H9 (cell line): ENCODE measurements at regions not wholly inside any gene's neighbourhood (a gene's known extent, or its start where the extent isn't known, plus 50 kb on each side); places are given as distances from the start of the nearest gene placed in this dataset.

Experiments
- DNase-seq: peaks from one replicate; pipeline ENCODE4 v3.0.0-alpha.2; 2017
- H2AFZ ChIP-seq: one replicate; pipeline ENCODE4 v1.6.1; 2013; ENCODE audit warnings: mild to moderate bottlenecking, low read length, control low read depth, moderate library complexity
- H2AK5ac ChIP-seq: 2 replicates; pipeline ENCODE4 v1.6.1; 2013; ENCODE audit warnings: low read length, control low read depth, mixed read lengths; ENCODE audit not compliant: insufficient read length
- H2BK120ac ChIP-seq: one replicate; pipeline ENCODE4 v1.6.1; 2013; ENCODE audit warnings: low read depth, mild to moderate bottlenecking, low read length, control low read depth, inconsistent platforms; ENCODE audit not compliant: poor library complexity, severe bottlenecking
- H2BK12ac ChIP-seq: 2 replicates; pipeline ENCODE4 v1.6.1; 2013; ENCODE audit warnings: low read length, control low read depth, mixed read lengths, low read depth; ENCODE audit not compliant: insufficient read length
- H2BK15ac ChIP-seq: 2 replicates; pipeline ENCODE4 v1.6.1; 2013; ENCODE audit warnings: low read depth, low read length, control low read depth
- H2BK20ac ChIP-seq: one replicate; pipeline ENCODE4 v1.6.1; 2013; ENCODE audit warnings: low read depth, mild to moderate bottlenecking, low read length, control low read depth, inconsistent platforms; ENCODE audit not compliant: poor library complexity, severe bottlenecking
- H2BK5ac ChIP-seq: 2 replicates; pipeline ENCODE4 v1.6.1; 2013; ENCODE audit warnings: low read length, control low read depth, mixed read lengths; ENCODE audit not compliant: insufficient read length
- H3K14ac ChIP-seq: 2 replicates; pipeline ENCODE4 v1.6.1; 2013; ENCODE audit warnings: low read length, control low read depth; ENCODE audit not compliant: insufficient read depth
- H3K18ac ChIP-seq: 2 replicates; pipeline ENCODE4 v1.6.1; 2013; ENCODE audit warnings: low read depth, mild to moderate bottlenecking, mixed read lengths, low read length, control low read depth; ENCODE audit not compliant: insufficient read length
- H3K23ac ChIP-seq: 2 replicates; pipeline ENCODE4 v1.6.1; 2013; ENCODE audit warnings: low read length, control low read depth, mixed read lengths, low read depth; ENCODE audit not compliant: insufficient read length
- H3K23me2 ChIP-seq: 2 replicates; pipeline ENCODE4 v1.6.1; 2013; ENCODE audit warnings: low read depth, mild to moderate bottlenecking, mixed read lengths, low read length, control low read depth; ENCODE audit not compliant: insufficient read length, poor library complexity, severe bottlenecking
- H3K27ac ChIP-seq: 2 replicates; pipeline ENCODE4 v1.5.1; 2013; ENCODE audit warnings: low read length, control low read depth, mixed read lengths, low read depth; ENCODE audit not compliant: insufficient read length
- H3K27me3 ChIP-seq: 2 replicates; pipeline ENCODE4 v1.6.1; 2013; ENCODE audit warnings: low read length, control low read depth, inconsistent platforms; ENCODE audit not compliant: insufficient read depth
- H3K4ac ChIP-seq: 2 replicates; pipeline ENCODE4 v1.6.1; 2013; ENCODE audit warnings: low read depth, mild to moderate bottlenecking, control low read depth, inconsistent platforms, low read length, moderate library complexity
- H3K4me1 ChIP-seq: 2 replicates; pipeline ENCODE4 v1.6.1; 2013; ENCODE audit warnings: low read length, control low read depth, inconsistent platforms; ENCODE audit not compliant: insufficient read depth
- H3K4me2 ChIP-seq: 2 replicates; pipeline ENCODE4 v1.6.1; 2013; ENCODE audit warnings: low read length, control low read depth, mixed read lengths; ENCODE audit not compliant: insufficient read length, insufficient read depth
- H3K56ac ChIP-seq: 2 replicates; pipeline ENCODE4 v1.6.1; 2013; ENCODE audit warnings: low read depth, mild to moderate bottlenecking, mixed read lengths, low read length, control low read depth; ENCODE audit not compliant: insufficient read length
- H3K79me1 ChIP-seq: 2 replicates; pipeline ENCODE4 v1.6.1; 2013; ENCODE audit warnings: low read depth, mild to moderate bottlenecking, moderate library complexity, low read length, control low read depth, inconsistent platforms; ENCODE audit not compliant: insufficient read depth, poor library complexity, severe bottlenecking
- H3K79me2 ChIP-seq: 2 replicates; pipeline ENCODE4 v1.6.1; 2013; ENCODE audit warnings: low read length, control low read depth, inconsistent platforms; ENCODE audit not compliant: insufficient read depth
- H3K9ac ChIP-seq: 2 replicates; pipeline ENCODE4 v1.6.1; 2013; ENCODE audit warnings: low read length, control low read depth, mixed read lengths; ENCODE audit not compliant: insufficient read length; ENCODE audit errors: extremely low read depth
- H3K9me3 ChIP-seq: one replicate; pipeline ENCODE4 v1.6.1; 2013; ENCODE audit warnings: low read depth, low read length, inconsistent platforms; ENCODE audit not compliant: control insufficient read depth
- H3T11ph ChIP-seq: one replicate; pipeline ENCODE4 v1.6.1; 2013; ENCODE audit warnings: mild to moderate bottlenecking, low read length, control low read depth, inconsistent platforms
- H4K20me1 ChIP-seq: one replicate; pipeline ENCODE4 v1.6.1; 2013; ENCODE audit not compliant: control insufficient read depth, insufficient read length, insufficient read depth
- H4K5ac ChIP-seq: 2 replicates; pipeline ENCODE4 v1.6.1; 2013; ENCODE audit warnings: low read depth, mild to moderate bottlenecking, mixed read lengths, low read length, control low read depth; ENCODE audit not compliant: insufficient read length
- H4K8ac ChIP-seq: replicated peaks from 2 replicates; pipeline ENCODE4 v1.6.1; 2013; ENCODE audit warnings: low read length, control low read depth, mixed read lengths, low read depth; ENCODE audit not compliant: insufficient read length
- H4K91ac ChIP-seq: 2 replicates; pipeline ENCODE4 v1.6.1; 2013; ENCODE audit warnings: low read depth, mild to moderate bottlenecking, moderate library complexity, mixed read lengths, low read length, control low read depth; ENCODE audit not compliant: insufficient read length
- H3K27ac Mint-ChIP-seq, 3 experiments: 2 replicates in 2 of 3; 3 replicates in 1 of 3; pipeline ENCODE4 v1.8.0; 2020 to 2021; ENCODE audit warnings: mixed read lengths in 3 of 3, mild to moderate bottlenecking in 1 of 3, moderate library complexity in 1 of 3
- H3K27me3 Mint-ChIP-seq: 2 replicates; pipeline ENCODE4 v1.8.0; 2021; ENCODE audit warnings: low read depth, mild to moderate bottlenecking, moderate library complexity, mixed read lengths
- H3K36me3 Mint-ChIP-seq, 3 experiments: 2 replicates in 2 of 3; 3 replicates in 1 of 3; pipeline ENCODE4 v1.8.0; 2020 to 2021; ENCODE audit warnings: low read depth in 3 of 3, mixed read lengths in 3 of 3; ENCODE audit not compliant: insufficient read depth in 1 of 3
- H3K4me1 Mint-ChIP-seq, 2 experiments: 2 replicates each; pipeline ENCODE4 v1.8.0; 2020; ENCODE audit warnings: mixed read lengths in 2 of 2
- H3K4me3 Mint-ChIP-seq, 2 experiments: 2 replicates in 1 of 2; 3 replicates in 1 of 2; pipeline ENCODE4 v1.8.0; 2020 to 2021; ENCODE audit warnings: mild to moderate bottlenecking in 2 of 2, mixed read lengths in 2 of 2, moderate library complexity in 1 of 2
- H3K9me3 Mint-ChIP-seq, 2 experiments: 2 replicates in 1 of 2; 3 replicates in 1 of 2; pipeline ENCODE4 v1.8.0; 2020; ENCODE audit warnings: mild to moderate bottlenecking in 2 of 2, mixed read lengths in 2 of 2, moderate library complexity in 1 of 2
- WGBS: extraction: QIAGEN DNeasy Blood & Tissue Kit; methylation state at CpG from one replicate; pipeline ENCODE4 v1.1.7; 2013; ENCODE audit warnings: missing lambda C conversion rate, low lambda C conversion rate, mixed read lengths; ENCODE audit not compliant: insufficient read length; ENCODE audit errors: extremely low coverage; 5-methylcytosine and 5-hydroxymethylcytosine counted together
- TF ChIP-seq, protein P1 (sequence below): fragments of 200-600 bp; sonication (generic); conservative IDR thresholded peaks from 3 replicates; pipeline ENCODE4 v1.8.0; 2021; ENCODE audit warnings: antibody characterized with exemption, mild to moderate bottlenecking

DNA sequence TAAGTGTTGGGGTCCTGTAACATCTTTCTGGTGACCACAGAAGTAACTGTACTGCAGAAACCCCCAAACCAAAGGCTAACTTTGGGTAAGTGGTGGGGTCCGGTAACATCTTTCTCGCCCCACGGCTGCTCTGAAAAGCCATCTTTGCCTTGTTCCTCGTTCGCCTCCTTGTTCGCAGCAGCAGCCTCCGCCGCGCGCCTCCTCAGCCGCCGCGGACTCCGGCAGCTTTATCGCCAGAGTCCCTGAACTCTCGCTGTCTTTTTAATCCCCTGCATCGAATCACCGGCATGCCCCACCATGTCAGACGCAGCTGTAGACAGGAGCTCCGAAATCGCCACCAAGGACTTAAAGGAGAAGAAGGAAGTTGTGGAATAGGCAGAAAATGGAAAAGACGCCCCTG, 316.8 kb downstream of the TUSC7 start:
- no peak overlapping the region for H2BK5ac ChIP-seq
- TF ChIP-seq, protein P1, sequence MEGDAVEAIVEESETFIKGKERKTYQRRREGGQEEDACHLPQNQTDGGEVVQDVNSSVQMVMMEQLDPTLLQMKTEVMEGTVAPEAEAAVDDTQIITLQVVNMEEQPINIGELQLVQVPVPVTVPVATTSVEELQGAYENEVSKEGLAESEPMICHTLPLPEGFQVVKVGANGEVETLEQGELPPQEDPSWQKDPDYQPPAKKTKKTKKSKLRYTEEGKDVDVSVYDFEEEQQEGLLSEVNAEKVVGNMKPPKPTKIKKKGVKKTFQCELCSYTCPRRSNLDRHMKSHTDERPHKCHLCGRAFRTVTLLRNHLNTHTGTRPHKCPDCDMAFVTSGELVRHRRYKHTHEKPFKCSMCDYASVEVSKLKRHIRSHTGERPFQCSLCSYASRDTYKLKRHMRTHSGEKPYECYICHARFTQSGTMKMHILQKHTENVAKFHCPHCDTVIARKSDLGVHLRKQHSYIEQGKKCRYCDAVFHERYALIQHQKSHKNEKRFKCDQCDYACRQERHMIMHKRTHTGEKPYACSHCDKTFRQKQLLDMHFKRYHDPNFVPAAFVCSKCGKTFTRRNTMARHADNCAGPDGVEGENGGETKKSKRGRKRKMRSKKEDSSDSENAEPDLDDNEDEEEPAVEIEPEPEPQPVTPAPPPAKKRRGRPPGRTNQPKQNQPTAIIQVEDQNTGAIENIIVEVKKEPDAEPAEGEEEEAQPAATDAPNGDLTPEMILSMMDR: no peak
- no peaks in the 10 kb centered on the region for H4K20me1 ChIP-seq
- no peak overlapping the region for H3K23ac ChIP-seq
- H3K56ac ChIP-seq: no peak overlapping the region
- no peak overlapping the region for H3K18ac ChIP-seq
- peaks cover 8 to 14% of the 10 kb centered on the region in 2 experiments for H3K9me3 Mint-ChIP-seq
- no peaks in the 10 kb centered on the region for H3K4me1 Mint-ChIP-seq
- H2AFZ ChIP-seq: no peak overlapping the region
- no peaks in the 10 kb centered on the region for H3K23me2 ChIP-seq
- H3K27ac ChIP-seq: no peak overlapping the region
- H3T11ph ChIP-seq: no peak overlapping the region
- H3K9ac ChIP-seq: no peak overlapping the region
- H3K36me3 Mint-ChIP-seq: peaks cover 2 to 12% (median 4%) of the 10 kb centered on the region in 3 experiments; a peak in 5 of 7 replicates
- H3K27ac Mint-ChIP-seq: no peak overlapping the region; a peak in 1 of 7 replicates
- no peak for DNase-seq
- no peak overlapping the region for H4K5ac ChIP-seq
- no peak overlapping the region for H2BK12ac ChIP-seq
- no peaks in the 10 kb centered on the region for H3K9me3 ChIP-seq
- no peak overlapping the region for H2AK5ac ChIP-seq
- peaks cover 7% of the 10 kb centered on the region for H3K27me3 Mint-ChIP-seq
- no peak overlapping the region for H4K8ac ChIP-seq
- no peak overlapping the region for H2BK120ac ChIP-seq
- H3K4ac ChIP-seq: no peak overlapping the region
- no peak overlapping the region for H3K4me3 Mint-ChIP-seq
- no peak overlapping the region for H2BK15ac ChIP-seq
- no peak overlapping the region for H4K91ac ChIP-seq
- no CpG with 5 or more reads among the region's 22 CpGs for WGBS
- no peak overlapping the region for H2BK20ac ChIP-seq
- no peak overlapping the region for H3K14ac ChIP-seq
- H3K79me1 ChIP-seq: no peaks in the 10 kb centered on the region
- H3K79me2 ChIP-seq: no peaks in the 10 kb centered on the region; the same call in 1 of the 2 replicates
- no peaks in the 10 kb centered on the region for H3K4me1 ChIP-seq
- H3K4me2 ChIP-seq: no peak overlapping the region
- H3K27me3 ChIP-seq: no peaks in the 10 kb centered on the region
